ENCODE measurements at regions not wholly inside any gene's neighbourhood (a gene's known extent, or its start where the extent isn't known, plus 50 kb on each side); places are given as distances from the start of the nearest gene placed in this dataset.

- TF ChIP-seq CTCF (IDR thresholded peaks at IDR 0.05; ENCODE audit: extremely low read depth in 1 of 2, insufficient read depth in 1 of 2, low read depth in 1 of 2, low read length in 2 of 2) (no peak), POLR2A (IDR thresholded peaks at IDR 0.05; ENCODE audit: low read depth, low read length) (no peak), FOS (IDR thresholded peaks at IDR 0.05; ENCODE audit: borderline replicate concordance, insufficient read depth, low read length) (no peak), MAX (IDR thresholded peaks at IDR 0.05; ENCODE audit: insufficient read depth, insufficient read length) (no peak), JUN (IDR thresholded peaks at IDR 0.05; ENCODE audit: borderline replicate concordance, insufficient read depth, insufficient read length, low read depth) (no peak), EZH2 (IDR thresholded peaks at IDR 0.05; ENCODE audit: borderline replicate concordance, low read depth, low read length, severe bottlenecking) (no peak), POLR2AphosphoS5 (IDR thresholded peaks at IDR 0.05; ENCODE audit: insufficient read depth, low read depth, low read length) (no peak), MYC (IDR thresholded peaks at IDR 0.05; ENCODE audit: low read depth, low read length) (no peak), GATA2 (IDR thresholded peaks at IDR 0.05; ENCODE audit: insufficient read depth, insufficient read length, low read depth, low read length) (no peak)
These were observed 399.2 kb downstream of the VRK1 start for GRCh38 chr14:97196336-97196735.
